GM12878 (cell line): ENCODE measurements at regions not wholly inside any gene's neighbourhood (a gene's known extent, or its start where the extent isn't known, plus 50 kb on each side); places are given as distances from the start of the nearest gene placed in this dataset.

Experiments
- ATAC-seq: fragments of 200-7000 bp; cut with Tn5 transposase; 3 replicates; pipeline ENCODE4 v1.9.1; 2020; ENCODE audit warnings: mild to moderate bottlenecking, moderate library complexity
- BruUV-seq: library from RNA; stranded (reverse); fragments of 400-500 nt; replicated peaks from 2 replicates; lab custom pipeline; 2021; lab: Mats Ljungman, UMichigan
- CTCF ChIA-PET: fragments of 300-600 bp; sonication (Branson Sonifier 250); formaldehyde crosslinking; extraction: SDS; loops from one replicate; lab custom pipeline; 2021; ENCODE audit warnings: inconsistent platforms; lab: Yijun Ruan, JAX
- POLR2A ChIA-PET: fragments of 350-600 bp; formaldehyde crosslinking; extraction: SDS; loops from one replicate; lab custom pipeline; 2021; ENCODE audit warnings: inconsistent platforms; lab: Charles Lee
- RAD21 ChIA-PET: fragments of 300-600 bp; sonication (Branson Sonifier 250); formaldehyde crosslinking; loops from one replicate; lab custom pipeline; 2023; ENCODE audit warnings: antibody characterized with exemption; ENCODE audit not compliant: unreplicated experiment; lab: Charles Lee
- SMC1A ChIA-PET: fragments of 300-600 bp; sonication (Branson Sonifier 250); formaldehyde crosslinking; loops from one replicate; lab custom pipeline; 2023; ENCODE audit not compliant: unreplicated experiment, uncharacterized antibody; lab: Charles Lee
- DNase-seq: peaks from one replicate; pipeline ENCODE4 v3.0.0-alpha.2; 2011; ENCODE audit warnings: low read depth, low spot score
- FAIRE-seq: peaks from 3 replicates; lab custom pipeline; 2011; peaks lifted over from hg19 to GRCh38; lab: Jason Lieb, UNC
- H2AFZ ChIP-seq: 2 replicates; pipeline ENCODE4 v1.6.0; 2011; ENCODE audit warnings: low read depth, low read length, control low read depth; ENCODE audit not compliant: control insufficient read depth
- H3K27ac ChIP-seq: 2 replicates; pipeline ENCODE4 v1.5.1; 2011; ENCODE audit warnings: control low read depth; ENCODE audit not compliant: control insufficient read depth, insufficient read depth
- H3K27me3 ChIP-seq, 2 experiments: replicated peaks in 1 of 2; 2 replicates each; pipeline versions ENCODE4 v1.6.0 to v1.6.1; 2011; ENCODE audit warnings: low read length in 1 of 2; ENCODE audit not compliant: control insufficient read depth in 2 of 2, insufficient read depth in 2 of 2
- H3K36me3 ChIP-seq, 2 experiments: 2 replicates each; pipeline ENCODE4 v1.5.1; 2011; ENCODE audit warnings: low read length in 1 of 2; ENCODE audit not compliant: control insufficient read depth in 2 of 2, insufficient read depth in 2 of 2
- H3K4me1 ChIP-seq: 2 replicates; pipeline ENCODE4 v1.6.1; 2011; ENCODE audit warnings: mild to moderate bottlenecking, low read length, moderate library complexity, mixed read lengths; ENCODE audit not compliant: control insufficient read depth, insufficient read depth
- H3K4me2 ChIP-seq: 2 replicates; pipeline ENCODE4 v1.6.0; 2011; ENCODE audit warnings: control low read depth; ENCODE audit not compliant: control insufficient read depth, insufficient read depth
- H3K4me3 ChIP-seq: fragments of 200-600 bp; sonication (generic); 2 replicates; pipeline ENCODE4 v1.5.1; 2016
- H3K79me2 ChIP-seq: 2 replicates; pipeline ENCODE4 v1.6.0; 2011; ENCODE audit warnings: low read length; ENCODE audit not compliant: control insufficient read depth, insufficient read depth
- H3K9ac ChIP-seq: 2 replicates; pipeline ENCODE4 v1.8.0; 2011; ENCODE audit warnings: low read length, control low read depth, mixed read lengths; ENCODE audit not compliant: control insufficient read depth, insufficient read depth
- H3K9me3 ChIP-seq: replicated peaks from 3 replicates; pipeline ENCODE4 v1.5.1; 2011; ENCODE audit warnings: mild to moderate bottlenecking, low read length; ENCODE audit not compliant: control insufficient read depth, insufficient read depth
- H4K20me1 ChIP-seq: 2 replicates; pipeline ENCODE4 v1.6.0; 2011; ENCODE audit not compliant: control insufficient read depth, insufficient read depth
- ASH2L ChIP-seq: fragments of 300-600, 200-600 bp; sonication (generic); IDR thresholded peaks from 2 replicates; pipeline ENCODE4 v1.6.1; 2017; ENCODE audit warnings: low read depth, mild to moderate bottlenecking, borderline replicate concordance
- BMI1 ChIP-seq: fragments of 450-650 bp; IDR thresholded peaks from 2 replicates; pipeline ENCODE4 v1.6.1; 2016; ENCODE audit warnings: mild to moderate bottlenecking, moderate library complexity, borderline replicate concordance
- CBFB ChIP-seq: IDR thresholded peaks from 2 replicates; pipeline ENCODE4 v1.6.1; 2016; ENCODE audit warnings: antibody characterized with exemption, low read depth
- CEBPB ChIP-seq, 2 experiments: fragments of 150-350 bp in 1 of 2; IDR thresholded peaks; 2 replicates each; pipeline ENCODE4 v1.6.1; 2012 to 2014; ENCODE audit warnings: low read depth in 2 of 2, low read length in 2 of 2, borderline replicate concordance in 1 of 2, inconsistent platforms in 1 of 2
- CREM ChIP-seq: IDR thresholded peaks from 2 replicates; pipeline ENCODE4 v1.6.1; 2014; ENCODE audit warnings: antibody characterized with exemption, low read depth
- EED ChIP-seq: sonication (generic); IDR thresholded peaks from 2 replicates; pipeline ENCODE4 v1.6.1; 2016; ENCODE audit warnings: antibody characterized with exemption, low read depth
- EGR1 ChIP-seq, 2 experiments: IDR thresholded peaks; 1 replicate in 1 of 2; 2 replicates in 1 of 2; pipeline ENCODE4 v1.6.1; 2011 to 2012; ENCODE audit warnings: low read depth in 2 of 2, low read length in 2 of 2, borderline replicate concordance in 1 of 2, mild to moderate bottlenecking in 1 of 2, moderate library complexity in 1 of 2
- ETV6 ChIP-seq, 2 experiments: fragments of 450-650 bp in 1 of 2; IDR thresholded peaks in 1 of 2; conservative IDR thresholded peaks in 1 of 2; 2 replicates each; pipeline ENCODE4 v1.6.1; 2014; ENCODE audit warnings: antibody characterized with exemption in 1 of 2, borderline replicate concordance in 1 of 2, low read depth in 1 of 2, mild to moderate bottlenecking in 1 of 2, moderate library complexity in 1 of 2
- FOXM1 ChIP-seq: IDR thresholded peaks from 2 replicates; pipeline ENCODE4 v1.6.1; 2012; ENCODE audit warnings: low read depth, mild to moderate bottlenecking, inconsistent platforms, low read length, moderate library complexity
- NR2F1 ChIP-seq: fragments of 450-650 bp; conservative IDR thresholded peaks from 2 replicates; pipeline ENCODE4 v1.6.1; 2017; ENCODE audit warnings: mild to moderate bottlenecking
- RUNX3 ChIP-seq: IDR thresholded peaks from 2 replicates; pipeline ENCODE4 v1.6.1; 2012; ENCODE audit warnings: low read length, inconsistent platforms
- SIN3A ChIP-seq: IDR thresholded peaks from 2 replicates; pipeline ENCODE4 v1.6.1; 2012; ENCODE audit warnings: low read depth, low read length, improper control_type of control experiment
- SMARCA5 ChIP-seq: fragments of 450-650 bp; IDR thresholded peaks from 2 replicates; pipeline ENCODE4 v1.6.1; 2017; ENCODE audit warnings: mild to moderate bottlenecking
- TAF1 ChIP-seq: IDR thresholded peaks from 2 replicates; pipeline ENCODE4 v1.6.1; 2011; ENCODE audit warnings: mild to moderate bottlenecking, low read depth, low read length, borderline replicate concordance
- TCF12 ChIP-seq: IDR thresholded peaks from 2 replicates; pipeline ENCODE4 v1.6.1; 2011; ENCODE audit warnings: low read depth, mild to moderate bottlenecking, low read length
- TCF3 ChIP-seq: IDR thresholded peaks from 2 replicates; pipeline ENCODE4 v1.6.1; 2012; ENCODE audit warnings: low read depth, mild to moderate bottlenecking, low read length, borderline replicate concordance; ENCODE audit not compliant: insufficient read depth
- YBX1 ChIP-seq: fragments of 450-650 bp; IDR thresholded peaks from 2 replicates; pipeline ENCODE4 v1.6.1; 2016; ENCODE audit warnings: antibody characterized with exemption
- ZNF384 ChIP-seq: IDR thresholded peaks from 2 replicates; pipeline ENCODE4 v1.6.1; 2012; ENCODE audit warnings: low read depth, mild to moderate bottlenecking, low read length, improper control_type of control experiment, borderline replicate concordance
- WGBS: methylation state at CpG from one replicate; pipeline ENCODE4 v1.1.6; 2016; ENCODE audit warnings: low lambda C conversion rate; ENCODE audit not compliant: insufficient replicate concordance, insufficient coverage; ENCODE audit errors: missing lambda C conversion rate; 5-methylcytosine and 5-hydroxymethylcytosine counted together
- in situ Hi-C: fragments of 300-500 bp; cut with MboI; formaldehyde crosslinking; loops from 9 replicates; pipeline ENCODE4 v1.14.3; 2018; ENCODE audit warnings: mixed read lengths
- intact Hi-C: fragments of 100-400 bp; cut with micrococcal nuclease; formaldehyde crosslinking; loops from one replicate; pipeline ENCODE4 v1.14.2; 2022; ENCODE audit not compliant: unreplicated experiment
- TF ChIP-seq, protein P1 (sequence below): IDR thresholded peaks from 2 replicates; pipeline ENCODE4 v1.6.1; 2011; ENCODE audit warnings: borderline replicate concordance, low read depth, mild to moderate bottlenecking, moderate library complexity, low read length; ENCODE audit not compliant: insufficient read depth, poor library complexity, severe bottlenecking
- TF ChIP-seq, protein P2 (sequence below): fragments of 450-650 bp; IDR thresholded peaks from 2 replicates; pipeline ENCODE4 v1.6.1; 2017; ENCODE audit warnings: borderline replicate concordance

DNA sequence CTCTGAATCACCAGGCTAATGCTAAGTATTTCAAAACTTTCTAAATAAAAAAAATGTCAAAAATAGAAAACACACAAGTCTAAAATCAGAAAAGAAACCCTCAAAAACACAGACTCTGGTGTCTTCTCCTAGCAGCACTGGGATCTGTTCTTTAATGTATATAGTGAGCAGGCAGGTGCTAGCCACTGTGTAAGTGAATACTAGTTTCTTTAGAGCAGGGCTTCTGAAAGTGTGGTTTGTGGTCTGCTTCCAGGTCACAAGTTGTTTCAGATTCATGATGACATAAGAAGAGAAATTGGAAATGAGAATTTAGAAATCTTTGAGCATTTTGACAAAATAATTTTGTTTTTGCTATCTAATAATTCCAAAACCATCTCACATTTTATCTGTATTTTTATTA is 763.1 kb downstream of the USP25 start (continued):
- 0 out of 4 replicates have a peak, but pooled peaks of 1 of the 2 experiments have one; percentile 20 for TF ChIP-seq ETV6 (conservative IDR thresholded peaks at IDR 0.05 in 1 of 2, IDR thresholded peaks at IDR 0.05 in 1 of 2; ENCODE audit: borderline replicate concordance in 1 of 2, low read depth in 1 of 2)
- TF ChIP-seq EED: peak; percentile 60
- no peak for TF ChIP-seq ASH2L
- TF ChIP-seq RUNX3: peak; percentile 91
- no peak for TF ChIP-seq TAF1
- no peak for TF ChIP-seq NR2F1
- no peak for TF ChIP-seq BMI1
- 0 out of 2 replicates have a peak, but pooled peaks have one; percentile 41 for TF ChIP-seq CBFB
- no peak for TF ChIP-seq TCF12
- 0 out of 2 replicates have a peak, but pooled peaks have one; percentile 37 for TF ChIP-seq CREM
- no peak for TF ChIP-seq YBX1
- TF ChIP-seq FOXM1: peak; percentile 48; the same call in 1 of the 2 replicates

DNA sequence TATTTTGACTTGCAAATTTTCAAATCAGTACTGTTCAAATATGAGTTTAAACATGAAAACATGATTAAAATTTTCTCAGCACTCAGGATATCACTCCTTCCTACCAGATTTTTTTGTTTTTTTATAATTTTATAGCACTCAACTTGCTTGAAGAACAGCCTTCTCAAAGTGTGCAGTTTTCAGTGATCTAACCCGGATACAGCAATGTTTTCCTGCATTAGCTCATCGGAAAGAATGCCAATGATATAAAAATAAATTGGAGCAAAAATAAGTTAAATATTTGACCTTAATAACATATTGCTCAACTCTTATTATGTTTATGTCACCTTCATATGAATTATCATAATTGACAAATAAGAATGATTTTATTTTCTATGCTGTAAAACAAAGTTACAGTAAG is 766.8 kb downstream of the USP25 start:
- no peaks in the 10 kb centered on the region for H3K9me3 ChIP-seq
- no peak overlapping the region for H3K27ac ChIP-seq
- no peak for DNase-seq
- H3K36me3 ChIP-seq: no peaks in the 10 kb centered on the region
- no peak overlapping the region for H3K4me3 ChIP-seq
- FAIRE-seq: no peak
- intact Hi-C loops (no loop called here), in situ Hi-C loops (no loop called here)
- SMC1A ChIA-PET: no interaction called here
- 18% methylated on average over 2 of the region's 2 CpGs for WGBS
- no peaks in the 10 kb centered on the region for H3K4me1 ChIP-seq
- H3K27me3 ChIP-seq: no peaks in the 10 kb centered on the region
- no peak overlapping the region for H2AFZ ChIP-seq
- H3K4me2 ChIP-seq: no peak overlapping the region
- CTCF ChIA-PET: no interaction called here
- BruUV-seq: no TSS peak
- no peak overlapping the region for H3K9ac ChIP-seq
- RAD21 ChIA-PET: no interaction called here
- no peak for ATAC-seq
- no peaks in the 10 kb centered on the region for H4K20me1 ChIP-seq
- H3K79me2 ChIP-seq: no peaks in the 10 kb centered on the region
- POLR2A ChIA-PET: no interaction called here
- no peak for TF ChIP-seq TCF3
- TF ChIP-seq ZNF384: no peak
- TF ChIP-seq BMI1: no peak
- TF ChIP-seq SIN3A: no peak
- no peak for TF ChIP-seq SMARCA5
- TF ChIP-seq, protein P1, sequence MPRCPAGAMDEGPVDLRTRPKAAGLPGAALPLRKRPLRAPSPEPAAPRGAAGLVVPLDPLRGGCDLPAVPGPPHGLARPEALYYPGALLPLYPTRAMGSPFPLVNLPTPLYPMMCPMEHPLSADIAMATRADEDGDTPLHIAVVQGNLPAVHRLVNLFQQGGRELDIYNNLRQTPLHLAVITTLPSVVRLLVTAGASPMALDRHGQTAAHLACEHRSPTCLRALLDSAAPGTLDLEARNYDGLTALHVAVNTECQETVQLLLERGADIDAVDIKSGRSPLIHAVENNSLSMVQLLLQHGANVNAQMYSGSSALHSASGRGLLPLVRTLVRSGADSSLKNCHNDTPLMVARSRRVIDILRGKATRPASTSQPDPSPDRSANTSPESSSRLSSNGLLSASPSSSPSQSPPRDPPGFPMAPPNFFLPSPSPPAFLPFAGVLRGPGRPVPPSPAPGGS: no peak
- no peak for TF ChIP-seq CEBPB (IDR thresholded peaks at IDR 0.05; ENCODE audit: borderline replicate concordance in 1 of 2, low read depth in 2 of 2, low read length in 2 of 2)
- TF ChIP-seq, protein P2, sequence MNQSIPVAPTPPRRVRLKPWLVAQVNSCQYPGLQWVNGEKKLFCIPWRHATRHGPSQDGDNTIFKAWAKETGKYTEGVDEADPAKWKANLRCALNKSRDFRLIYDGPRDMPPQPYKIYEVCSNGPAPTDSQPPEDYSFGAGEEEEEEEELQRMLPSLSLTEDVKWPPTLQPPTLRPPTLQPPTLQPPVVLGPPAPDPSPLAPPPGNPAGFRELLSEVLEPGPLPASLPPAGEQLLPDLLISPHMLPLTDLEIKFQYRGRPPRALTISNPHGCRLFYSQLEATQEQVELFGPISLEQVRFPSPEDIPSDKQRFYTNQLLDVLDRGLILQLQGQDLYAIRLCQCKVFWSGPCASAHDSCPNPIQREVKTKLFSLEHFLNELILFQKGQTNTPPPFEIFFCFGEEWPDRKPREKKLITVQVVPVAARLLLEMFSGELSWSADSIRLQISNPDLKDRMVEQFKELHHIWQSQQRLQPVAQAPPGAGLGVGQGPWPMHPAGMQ: no peak
- no peak for TF ChIP-seq EGR1 (IDR thresholded peaks at IDR 0.05; ENCODE audit: borderline replicate concordance in 1 of 2, low read depth in 2 of 2, low read length in 2 of 2)
